Gastroesophageal sphincter (tissue), 4 donors: ENCODE measurements at regions not wholly inside any gene's neighbourhood (a gene's known extent, or its start where the extent isn't known, plus 50 kb on each side); places are given as distances from the start of the nearest gene placed in this dataset.
"Not testable (repeated sequence)": the region's sequence is repeated elsewhere in the genome, so short reads cannot be mapped to it uniquely, and the experiment has no call there.

ENCODE experiments used
- ATAC-seq: fragments of 150-250 bp; one replicate; pipeline ENCODE4 v1.9.1; 2016; ENCODE audit warnings: mild to moderate bottlenecking, moderate library complexity
- H3K27ac ChIP-seq, 4 donors: fragments of 200-600 bp; sonication (generic) in 3 of 4; 1 replicate in 3 of 4; 2 replicates in 1 of 4; pipeline ENCODE4 v1.5.1; 2016 to 2019
- H3K27me3 ChIP-seq: fragments of 200-600 bp; sonication (generic); one replicate; pipeline ENCODE4 v1.5.1; 2019
- H3K36me3 ChIP-seq, 2 donors: fragments of 200-600 bp; sonication (generic); one replicate each; pipeline ENCODE4 v1.5.1; 2019; ENCODE audit warnings: control low read depth in 1 of 2
- H3K4me1 ChIP-seq, 3 donors: fragments of 200-600 bp; sonication (generic); 1 replicate in 2 of 3; 2 replicates in 1 of 3; pipeline ENCODE4 v1.5.1; 2016 to 2019; ENCODE audit warnings: control low read depth in 2 of 3
- H3K4me3 ChIP-seq, 2 donors: fragments of 200-600 bp; sonication (generic); one replicate each; pipeline ENCODE4 v1.5.1; 2019; ENCODE audit warnings: mild to moderate bottlenecking in 1 of 2, moderate library complexity in 1 of 2
- H3K9me3 ChIP-seq, 3 donors: fragments of 200-600 bp; sonication (generic); one replicate each; pipeline ENCODE4 v1.5.1; 2017 to 2019; ENCODE audit warnings: control low read depth in 2 of 3
- EP300 ChIP-seq: sonication (generic); formaldehyde crosslinking; IDR thresholded peaks from one replicate; pipeline ENCODE4 v1.6.1; 2017; ENCODE audit warnings: antibody characterized with exemption, mild to moderate bottlenecking
- POLR2A ChIP-seq, 2 donors: fragments of 450-650 bp; IDR thresholded peaks; one replicate each; pipeline ENCODE4 v1.6.1; 2017; ENCODE audit warnings: antibody characterized with exemption in 2 of 2, mild to moderate bottlenecking in 2 of 2, moderate library complexity in 1 of 2
- POLR2AphosphoS5 ChIP-seq: sonication (generic); formaldehyde crosslinking; IDR thresholded peaks from one replicate; pipeline ENCODE4 v1.6.1; 2017; ENCODE audit warnings: antibody characterized with exemption
- WGBS, 2 donors: methylation state at CpG; one replicate each; pipeline ENCODE4 v1.1.5; 2018; ENCODE audit warnings: low coverage in 1 of 2; 5-methylcytosine and 5-hydroxymethylcytosine counted together
- TF ChIP-seq, protein P1 (sequence below), 4 experiments: fragments of 200-600 bp in 2 of 4; fragments of 450-650 bp in 2 of 4; sonication (generic) in 1 of 4; IDR thresholded peaks; one replicate each; pipeline ENCODE4 v1.5.1; 2017 to 2019; ENCODE audit warnings: antibody characterized with exemption in 4 of 4, mild to moderate bottlenecking in 2 of 4, moderate library complexity in 2 of 4

DNA sequence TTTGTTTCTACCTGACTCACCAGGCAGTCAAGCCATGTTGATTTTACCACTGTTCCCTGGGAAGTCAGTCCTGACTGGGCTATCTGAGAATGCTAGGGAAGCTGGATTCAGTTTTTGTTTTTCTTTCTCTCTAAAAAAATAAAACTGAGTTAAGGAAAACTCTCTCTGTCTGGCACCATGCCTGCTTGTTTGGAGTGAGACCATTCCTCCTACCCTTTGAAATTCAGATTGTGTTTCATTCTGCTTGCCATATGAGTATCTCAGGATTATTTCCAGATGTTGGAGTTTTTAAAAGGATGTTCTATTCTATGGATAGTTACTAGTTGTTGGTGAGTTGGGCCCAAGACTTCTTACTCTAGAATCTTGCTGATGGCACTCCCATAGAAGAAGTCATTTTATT, 1917.0 kb downstream of the LRRC4C start:
- Histone ChIP-seq H3K4me3 (no peak overlapping the region), H3K27ac (no peak overlapping the region), H3K27me3 (no peaks in the 10 kb centered on the region), H3K36me3 (no peaks in the 10 kb centered on the region), H3K9me3 (peaks cover 0 to 11% (median 0%) of the 10 kb centered on the region in 3 donors), H3K4me1 (no peaks in the 10 kb centered on the region)
- TF ChIP-seq POLR2AphosphoS5: no peak
- no peak for TF ChIP-seq EP300
- no peak for TF ChIP-seq POLR2A (IDR thresholded peaks at IDR 0.05)
- TF ChIP-seq, protein P1, sequence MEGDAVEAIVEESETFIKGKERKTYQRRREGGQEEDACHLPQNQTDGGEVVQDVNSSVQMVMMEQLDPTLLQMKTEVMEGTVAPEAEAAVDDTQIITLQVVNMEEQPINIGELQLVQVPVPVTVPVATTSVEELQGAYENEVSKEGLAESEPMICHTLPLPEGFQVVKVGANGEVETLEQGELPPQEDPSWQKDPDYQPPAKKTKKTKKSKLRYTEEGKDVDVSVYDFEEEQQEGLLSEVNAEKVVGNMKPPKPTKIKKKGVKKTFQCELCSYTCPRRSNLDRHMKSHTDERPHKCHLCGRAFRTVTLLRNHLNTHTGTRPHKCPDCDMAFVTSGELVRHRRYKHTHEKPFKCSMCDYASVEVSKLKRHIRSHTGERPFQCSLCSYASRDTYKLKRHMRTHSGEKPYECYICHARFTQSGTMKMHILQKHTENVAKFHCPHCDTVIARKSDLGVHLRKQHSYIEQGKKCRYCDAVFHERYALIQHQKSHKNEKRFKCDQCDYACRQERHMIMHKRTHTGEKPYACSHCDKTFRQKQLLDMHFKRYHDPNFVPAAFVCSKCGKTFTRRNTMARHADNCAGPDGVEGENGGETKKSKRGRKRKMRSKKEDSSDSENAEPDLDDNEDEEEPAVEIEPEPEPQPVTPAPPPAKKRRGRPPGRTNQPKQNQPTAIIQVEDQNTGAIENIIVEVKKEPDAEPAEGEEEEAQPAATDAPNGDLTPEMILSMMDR (IDR thresholded peaks at IDR 0.05): no peak
- no peak for ATAC-seq

DNA sequence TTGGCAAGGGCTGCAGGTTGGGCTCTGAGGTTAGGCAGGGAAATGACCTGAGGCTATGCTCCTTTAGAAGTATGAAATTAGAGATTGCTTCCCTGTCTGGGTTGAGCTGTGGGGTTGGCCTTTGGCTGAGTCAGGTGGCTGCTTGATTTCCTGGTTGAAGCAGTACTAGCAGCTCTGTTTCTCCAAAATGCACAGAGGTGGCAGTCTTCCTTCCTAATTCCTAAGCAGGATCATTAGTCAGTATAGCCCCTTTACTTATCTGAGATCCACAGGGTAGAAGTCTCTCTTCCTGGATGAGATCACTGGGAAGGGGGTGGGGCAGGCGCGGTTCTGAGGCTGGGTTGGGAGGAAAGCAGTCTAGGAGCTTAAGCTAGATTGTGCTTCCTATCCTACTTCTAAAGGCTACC, 1917.5 kb downstream of the LRRC4C start:
- WGBS, 2 donors: 67% methylated on average over 1 of the region's 2 CpGs; no CpG with 5 or more reads in 1 of the 2 donors
- H3K27me3 ChIP-seq: no peaks in the 10 kb centered on the region
- no peak overlapping the region for H3K27ac ChIP-seq
- TF ChIP-seq POLR2A (IDR thresholded peaks at IDR 0.05): no peak
- no peak for TF ChIP-seq EP300
- no peak for TF ChIP-seq POLR2AphosphoS5
- TF ChIP-seq, protein P1 (IDR thresholded peaks at IDR 0.05): no peak
- peaks cover 0 to 11% (median 0%) of the 10 kb centered on the region in 3 donors for H3K9me3 ChIP-seq
- H3K4me1 ChIP-seq: no peaks in the 10 kb centered on the region
- no peaks in the 10 kb centered on the region for H3K36me3 ChIP-seq
- no peak overlapping the region for H3K4me3 ChIP-seq
- ATAC-seq: no peak

DNA sequence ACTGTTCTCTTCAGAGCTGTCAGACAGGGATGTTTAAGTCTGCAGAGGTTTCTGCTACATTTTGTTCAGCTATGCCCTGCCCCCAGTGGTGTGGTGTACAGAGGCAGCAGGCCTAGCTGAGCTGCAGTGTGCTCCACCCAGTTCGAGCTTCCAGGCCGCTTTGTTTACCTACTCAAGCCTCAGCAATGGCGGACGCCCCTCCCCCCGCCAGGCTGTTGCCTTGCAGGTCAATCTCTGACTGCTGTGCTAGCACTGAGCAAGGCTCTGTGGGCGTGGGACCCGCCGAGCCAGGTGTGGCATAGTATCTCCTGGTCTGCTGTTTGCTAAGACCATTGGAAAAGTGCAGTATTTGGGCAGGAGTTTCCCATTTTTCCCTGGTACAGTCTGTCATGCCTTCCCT, 1923.1 kb downstream of the LRRC4C start:
- not testable (repeated sequence) for H3K36me3 ChIP-seq, H3K27me3 ChIP-seq, H3K27ac ChIP-seq, H3K4me3 ChIP-seq, ATAC-seq, H3K4me1 ChIP-seq
- WGBS, 2 donors: no CpG with 5 or more reads among the region's 8 CpGs
- H3K9me3 ChIP-seq: peaks cover 0 to 20% (median 0%) of the 10 kb centered on the region in 3 donors
